ENCODE measurements at regions not wholly inside any gene's neighbourhood (a gene's known extent, or its start where the extent isn't known, plus 50 kb on each side); places are given as distances from the start of the nearest gene placed in this dataset.
A peak's percentile ranks its signal among the peaks of the same experiment; 100 is the strongest.

GRCh38 chr5:73288803-73289720, 116.1 kb downstream of the TMEM174 start:
- DNase-seq: no peak

DNA sequence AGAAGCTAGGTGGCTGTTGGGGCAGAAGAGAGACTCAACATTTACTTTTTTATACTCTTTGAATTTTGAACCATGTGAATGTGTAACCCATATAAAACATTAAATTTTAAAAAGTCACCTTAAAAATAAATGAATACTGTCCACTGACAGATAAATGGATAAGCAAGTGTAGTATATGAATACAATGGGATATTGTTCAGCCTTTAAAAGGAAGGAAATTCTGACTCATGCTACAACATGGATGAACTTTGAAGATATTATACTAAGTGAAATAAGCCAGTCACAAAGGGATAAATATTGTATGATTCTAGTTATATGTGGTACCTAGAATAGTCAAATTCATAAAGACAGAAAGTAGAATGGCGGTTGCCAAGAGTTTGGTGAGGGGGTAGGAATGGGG, 113.9 kb downstream of the TMEM174 start:
- no peak for DNase-seq

GRCh38 chr5:73284985-73285384, 112.0 kb downstream of the TMEM174 start:
- DNase-seq: no peak

DNA sequence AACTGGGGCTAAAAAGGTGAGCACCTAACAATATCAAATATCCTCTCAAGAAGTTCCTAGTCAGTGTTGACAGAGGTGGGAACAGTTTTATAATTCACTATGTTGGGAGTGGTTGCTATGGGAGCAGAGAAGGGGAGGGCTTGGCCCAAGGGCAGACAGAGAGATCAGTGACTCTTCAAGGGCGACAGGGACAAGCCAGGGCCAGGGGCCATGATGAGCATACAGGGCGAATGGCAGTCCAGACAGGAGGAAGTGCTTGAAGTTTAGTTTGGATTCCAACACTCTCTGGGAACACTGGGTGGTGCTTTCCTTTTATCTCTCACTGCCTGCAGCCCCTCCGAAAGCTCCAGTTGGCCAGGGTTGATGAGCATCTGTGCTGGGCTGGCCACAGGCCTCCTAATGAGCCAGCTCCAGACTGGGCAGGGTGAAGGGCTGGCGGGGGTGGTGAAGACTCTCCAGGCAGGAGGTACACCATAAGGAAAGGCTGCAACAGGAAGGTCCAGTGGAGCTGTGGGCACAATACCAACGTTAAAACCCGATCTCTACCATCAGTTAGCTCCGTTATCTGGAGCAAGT, 111.3 kb downstream of the TMEM174 start:
- peak in 1 of 14 donors; percentile 53 for DNase-seq

DNA sequence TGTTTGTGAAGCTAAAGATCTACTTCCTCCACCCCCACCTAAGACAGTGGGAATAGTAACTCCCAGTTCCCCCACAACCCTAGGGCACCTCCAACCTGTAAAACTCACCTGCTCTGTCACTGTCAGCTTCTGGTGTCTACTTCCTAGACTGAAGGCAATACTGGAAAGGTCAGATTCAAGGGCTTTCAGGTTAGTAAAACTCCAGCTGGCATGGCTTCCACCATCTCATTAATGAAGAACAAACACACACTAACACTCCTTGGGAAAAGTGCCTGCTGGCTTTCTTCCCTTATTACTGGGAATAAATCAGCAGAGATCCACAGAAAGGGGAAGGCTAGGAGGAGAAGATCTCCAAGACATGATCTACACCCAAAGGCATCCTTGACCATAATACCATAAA, 109.9 kb downstream of the TMEM174 start:
- DNase-seq: peak in 1 of 14 donors; percentile 11

DNA sequence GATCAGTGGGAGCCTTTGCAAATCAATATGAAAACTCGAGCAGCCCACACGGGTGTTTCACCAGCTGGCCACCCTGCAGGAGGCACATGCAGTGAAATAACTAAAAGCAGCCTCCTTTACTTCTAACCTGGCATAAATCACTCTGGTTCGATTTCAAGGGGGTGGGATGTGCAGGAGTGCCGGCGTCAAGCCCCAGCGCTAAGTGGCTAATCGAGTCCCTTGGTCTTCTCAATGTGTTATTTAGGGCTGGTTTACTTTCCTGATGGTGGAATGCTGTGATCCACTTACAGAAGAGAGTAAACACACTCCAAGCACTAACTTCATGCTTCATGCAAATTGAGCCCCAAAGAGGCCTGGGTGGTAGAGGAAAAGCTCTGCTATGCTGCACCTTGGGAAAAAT, 109.4 kb downstream of the TMEM174 start:
- DNase-seq: no peak

DNA sequence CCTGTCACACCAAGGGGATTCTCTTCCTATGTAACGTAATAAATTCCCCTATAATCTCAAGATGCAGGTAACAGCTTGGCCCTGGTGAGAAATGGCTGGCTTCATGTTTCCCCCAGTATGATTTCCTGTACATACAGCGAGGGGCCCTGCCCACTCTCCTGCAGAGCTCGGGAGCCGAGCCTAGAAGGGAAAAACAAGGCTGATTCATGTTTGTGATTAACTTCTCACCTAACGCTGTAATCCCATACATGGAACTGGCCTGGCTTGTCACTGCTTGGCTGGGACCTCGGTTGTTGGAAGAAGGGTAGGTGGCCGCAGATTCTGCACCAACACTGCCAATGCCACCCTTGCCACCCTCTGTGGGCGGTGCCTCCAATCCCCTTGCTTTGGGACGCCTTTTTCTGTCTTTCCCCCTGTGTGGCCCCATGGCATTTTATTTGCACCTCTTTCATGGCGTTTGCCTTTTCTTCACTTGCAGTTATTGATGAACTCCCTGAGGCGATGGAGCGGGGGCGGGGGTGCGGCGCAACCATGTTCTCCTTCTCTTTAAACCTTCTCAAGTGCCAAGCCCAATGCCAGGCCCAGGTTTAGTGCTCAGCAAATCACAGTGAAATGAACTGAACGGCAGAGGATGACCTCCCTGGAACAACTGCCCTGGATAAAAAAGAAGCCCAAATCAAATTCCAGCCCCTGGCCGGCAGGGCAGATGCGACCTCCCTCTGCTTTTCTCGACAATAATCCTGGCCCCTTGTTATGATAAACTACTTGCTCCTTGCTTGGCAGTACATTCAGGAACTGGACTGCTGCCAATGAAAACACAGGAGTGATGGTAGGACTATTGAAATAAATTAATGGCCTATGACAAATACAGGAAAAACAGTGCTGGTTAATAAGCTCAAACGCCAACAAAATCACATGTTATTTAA, 108.1 kb downstream of the TMEM174 start:
- peak in 1 of 14 donors; percentile 85 for DNase-seq

GRCh38 chr5:73280386-73280785, 107.4 kb downstream of the TMEM174 start:
- DNase-seq: peak in 1 of 14 donors; percentile 85

DNA sequence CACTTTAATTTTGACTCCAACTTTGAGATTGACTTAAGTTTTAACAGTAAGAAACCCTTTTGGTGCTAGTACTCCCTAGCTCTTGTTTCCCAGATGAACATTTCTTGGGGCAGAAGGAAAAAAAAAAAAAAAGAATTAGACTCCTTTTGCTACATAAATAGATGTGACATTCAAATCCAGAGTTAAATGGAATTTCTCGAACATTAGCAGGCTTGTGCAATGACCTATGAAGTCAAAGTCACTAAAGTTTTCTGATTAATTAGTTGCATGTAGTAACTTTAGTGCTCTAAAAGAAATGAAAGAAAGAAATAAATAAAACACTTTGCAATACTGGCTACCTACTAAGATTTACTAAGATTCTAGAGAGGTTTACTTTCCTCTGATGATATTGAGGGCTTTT, 106.8 kb downstream of the TMEM174 start:
- DNase-seq: no peak

- no peak for DNase-seq
Measured at GRCh38 chr5:73278693-73279092, 105.7 kb downstream of the TMEM174 start.

- peak in 12 of 14 donors; percentile 31 to 88 (median 70) for DNase-seq
Measured at GRCh38 chr5:73274881-73275663, 102.1 kb downstream of the TMEM174 start.

- DNase-seq: no peak
Measured at GRCh38 chr5:73274121-73274520, 101.1 kb downstream of the TMEM174 start.

- DNase-seq: no peak
Measured at GRCh38 chr5:73273379-73274050, 100.5 kb downstream of the TMEM174 start.

DNA sequence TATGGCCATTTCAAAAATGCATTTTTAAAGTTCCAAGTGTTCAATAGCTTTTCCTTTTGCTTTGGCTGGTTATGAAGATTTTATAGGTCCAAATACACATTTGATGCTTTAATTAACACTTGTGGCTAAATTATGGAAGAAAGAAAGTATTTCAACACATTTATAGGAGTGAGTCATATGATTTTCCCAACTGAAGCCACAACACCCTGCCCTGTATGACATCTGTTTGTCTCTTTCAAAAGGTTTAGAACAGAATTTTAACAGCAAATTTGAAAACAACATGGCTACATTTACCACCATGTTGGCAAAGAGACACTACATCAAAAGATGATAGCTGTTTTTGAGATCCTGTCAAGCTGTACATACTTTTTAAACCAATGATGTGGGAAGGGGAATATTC, 99.4 kb downstream of the TMEM174 start:
- DNase-seq: no peak

DNA sequence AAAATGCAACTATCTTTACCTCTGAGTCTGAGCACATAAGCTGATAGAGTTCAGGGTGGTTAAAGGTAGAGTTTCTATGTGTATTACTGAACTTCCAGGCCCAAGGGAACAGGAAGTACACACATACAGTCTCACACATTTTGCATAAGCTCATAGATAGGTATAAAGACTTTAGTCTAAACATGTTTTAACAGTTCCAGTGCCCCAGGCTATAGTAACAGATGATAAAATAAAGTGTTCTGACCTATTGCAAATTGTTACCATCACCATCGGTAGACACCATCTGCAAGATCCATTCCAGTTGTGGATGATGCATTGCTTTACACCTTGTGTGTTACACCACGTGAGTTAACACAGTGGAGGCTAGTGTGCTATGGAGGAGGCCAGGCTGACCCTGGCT, 95.8 kb downstream of the TMEM174 start:
- no peak for DNase-seq

GRCh38 chr5:73267766-73268435, 94.9 kb downstream of the TMEM174 start:
- DNase-seq: no peak

DNA sequence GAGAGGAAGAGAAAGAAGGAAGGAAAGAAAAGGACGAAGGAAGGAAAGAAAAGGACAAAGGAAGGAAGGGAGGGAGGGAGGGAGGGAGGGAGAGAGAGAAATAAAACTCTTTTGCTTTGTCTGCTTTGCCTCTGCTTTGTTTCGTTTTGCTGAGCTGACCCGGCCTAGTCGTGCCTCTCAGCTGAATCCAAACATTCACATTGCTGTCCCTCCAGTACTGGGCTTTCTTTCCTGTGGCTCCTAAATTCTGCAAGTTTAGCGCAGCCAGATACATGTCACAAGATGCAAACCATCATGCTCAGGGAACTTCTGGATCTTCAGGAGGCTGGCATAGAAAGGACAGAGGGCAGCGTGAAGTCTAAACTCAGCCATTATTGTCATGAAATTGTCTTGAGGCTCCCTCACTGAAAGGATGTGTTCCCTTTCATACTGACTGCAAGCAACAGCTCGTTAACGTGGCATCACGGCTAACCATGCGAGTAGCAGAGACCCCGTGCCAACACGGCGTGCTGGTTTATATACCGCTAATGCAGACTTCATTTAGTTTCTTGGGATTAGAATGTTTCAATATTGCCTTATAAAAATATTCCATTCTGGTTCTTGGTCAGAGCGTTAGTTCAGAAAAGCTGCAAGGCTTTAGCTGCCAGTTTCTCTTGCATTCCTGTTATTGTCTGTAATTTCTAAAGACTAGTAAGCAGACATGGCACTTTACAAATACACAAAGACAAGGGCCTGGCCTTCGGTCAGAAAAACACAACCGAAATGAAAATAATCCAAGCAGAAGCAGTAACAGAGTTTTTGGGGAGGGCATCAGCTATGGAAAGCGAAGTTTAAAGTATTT, 94.2 kb downstream of the TMEM174 start:
- DNase-seq: no peak

- no peak for DNase-seq
Measured at GRCh38 chr5:73266176-73266738, 93.3 kb downstream of the TMEM174 start.

GRCh38 chr5:73265641-73266040, 92.6 kb downstream of the TMEM174 start:
- DNase-seq: peak in 1 of 14 donors; percentile 82

DNA sequence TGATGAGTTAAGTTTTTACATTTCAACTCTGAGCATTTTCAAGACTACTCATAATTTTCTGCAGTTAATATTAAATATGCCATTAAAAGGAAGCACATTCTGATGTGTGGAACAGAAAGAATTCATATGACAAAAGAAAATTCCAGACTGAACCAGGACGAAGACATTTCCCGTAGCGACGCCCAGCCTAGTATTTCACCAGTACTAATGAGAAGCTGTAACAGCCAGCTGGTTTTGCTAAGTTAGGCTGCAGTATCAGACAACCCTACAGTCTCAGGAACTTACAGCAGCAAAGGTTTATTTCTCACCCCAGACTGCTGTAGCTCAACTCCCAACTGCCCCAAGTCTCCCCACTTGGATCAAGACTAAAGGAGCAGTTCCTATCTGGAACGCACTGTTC, 91.6 kb downstream of the TMEM174 start:
- no peak for DNase-seq

Measured in C1 segment of cervical spinal cord (tissue), 14 donors.